Tibial artery (tissue), 4 donors: ENCODE measurements at regions not wholly inside any gene's neighbourhood (a gene's known extent, or its start where the extent isn't known, plus 50 kb on each side); places are given as distances from the start of the nearest gene placed in this dataset.

Source experiments
- DNase-seq, 2 donors: peaks; one replicate each; pipeline ENCODE4 v3.0.0-alpha.2; 2019
- H3K27ac ChIP-seq, 2 donors: fragments of 200-600 bp; sonication (generic) in 1 of 2; 1 replicate in 1 of 2; 2 replicates in 1 of 2; pipeline ENCODE4 v1.5.1; 2018 to 2019; ENCODE audit warnings: mild to moderate bottlenecking in 1 of 2
- H3K27me3 ChIP-seq, 2 donors: fragments of 200-600 bp; sonication (generic) in 1 of 2; one replicate each; pipeline versions ENCODE4 v1.5.1 to v1.6.0; 2016 to 2019
- H3K36me3 ChIP-seq, 3 donors: fragments of 200-600 bp; sonication (generic) in 2 of 3; one replicate each; pipeline ENCODE4 v1.5.1; 2016 to 2019; ENCODE audit warnings: mild to moderate bottlenecking in 2 of 3
- H3K4me1 ChIP-seq, 4 donors: fragments of 200-600 bp; sonication (generic) in 2 of 4; 1 replicate in 3 of 4; 2 replicates in 1 of 4; pipeline ENCODE4 v1.5.1; 2016 to 2019
- H3K4me3 ChIP-seq, 2 donors: fragments of 200-600 bp; sonication (generic) in 1 of 2; 1 replicate in 1 of 2; 2 replicates in 1 of 2; pipeline ENCODE4 v1.5.1; 2018 to 2019; ENCODE audit warnings: mild to moderate bottlenecking in 2 of 2
- H3K9me3 ChIP-seq, 3 donors: fragments of 200-600 bp; sonication (generic) in 1 of 3; one replicate each; pipeline ENCODE4 v1.5.1; 2016 to 2019
- intact Hi-C: fragments of 100-400 bp; cut with DNase I; formaldehyde crosslinking; loops from one replicate; pipeline ENCODE4 v1.15.0; 2023; ENCODE audit warnings: low total_unique reads
- TF ChIP-seq, protein P1 (sequence below), 2 experiments: fragments of 200-600 bp in 1 of 2; fragments of 450-650 bp in 1 of 2; IDR thresholded peaks; one replicate each; pipeline ENCODE4 v1.5.1; 2017 to 2019; ENCODE audit warnings: antibody characterized with exemption in 2 of 2, mild to moderate bottlenecking in 1 of 2, moderate library complexity in 1 of 2

DNA sequence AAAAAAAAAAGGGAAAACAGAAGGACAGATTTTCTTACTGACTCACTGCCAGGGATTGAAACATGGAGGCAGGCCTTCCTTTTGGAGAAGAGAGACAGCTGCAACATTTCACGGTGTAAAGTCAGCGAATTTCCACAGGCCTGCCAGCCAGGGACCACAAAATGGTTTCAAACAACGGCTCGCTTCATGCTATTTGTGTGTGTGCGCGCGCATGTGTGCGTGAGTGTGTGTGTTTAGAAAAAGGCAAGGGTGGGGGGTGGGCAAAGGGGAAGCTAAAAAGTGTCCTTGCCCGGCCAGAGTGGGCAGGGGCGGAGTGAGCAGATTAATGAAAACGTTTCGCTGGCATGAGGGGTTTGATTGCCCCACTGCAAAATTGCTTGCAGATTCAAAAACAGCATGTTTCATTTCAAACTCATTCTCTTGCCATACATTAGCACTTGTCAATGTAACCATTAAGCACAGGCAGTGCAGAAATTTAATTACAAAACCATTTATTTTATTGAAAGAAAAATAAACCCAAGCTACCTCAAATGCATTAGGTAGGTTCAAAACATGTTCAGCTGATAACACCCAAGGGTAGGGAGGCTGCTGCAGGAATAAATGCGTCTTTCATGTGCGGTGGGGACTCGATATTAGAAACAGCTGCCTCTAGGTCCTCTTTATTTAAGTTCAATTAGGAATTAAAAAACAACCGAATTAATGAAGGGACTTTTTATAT is 182.1 kb upstream of the SIX2 start:
- no peak overlapping the region for H3K27ac ChIP-seq

DNA sequence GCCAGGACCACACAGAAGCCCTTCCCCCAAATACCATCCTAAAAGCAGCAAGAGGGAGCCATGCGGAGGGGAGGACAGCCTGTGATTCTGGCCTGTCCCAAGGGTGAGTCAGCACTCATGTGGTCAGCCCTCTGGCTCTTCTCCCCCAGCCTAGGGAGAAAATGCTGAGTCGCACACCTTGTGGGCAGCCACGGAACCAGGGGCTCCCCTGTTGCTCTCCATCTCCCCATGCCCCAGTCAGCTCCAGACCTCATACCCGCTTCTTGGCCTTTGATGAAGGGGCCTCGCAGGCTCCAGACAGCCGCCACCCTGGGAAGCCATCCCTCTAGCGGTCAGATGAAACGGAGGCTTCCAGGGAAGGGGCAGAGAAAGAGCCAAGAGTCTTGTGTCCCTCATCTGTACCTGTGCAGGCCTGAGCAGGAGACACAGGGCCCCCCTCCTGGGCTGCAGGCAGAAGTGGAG is 181.3 kb upstream of the SIX2 start:
- Histone ChIP-seq H3K27ac (no peak overlapping the region), H3K4me1 (no peaks in the 10 kb centered on the region), H3K4me3 (no peak overlapping the region), H3K27me3 (no peaks in the 10 kb centered on the region), H3K36me3 (no peaks in the 10 kb centered on the region), H3K9me3 (no peaks in the 10 kb centered on the region)
- DNase-seq: no peak
- TF ChIP-seq, protein P1, sequence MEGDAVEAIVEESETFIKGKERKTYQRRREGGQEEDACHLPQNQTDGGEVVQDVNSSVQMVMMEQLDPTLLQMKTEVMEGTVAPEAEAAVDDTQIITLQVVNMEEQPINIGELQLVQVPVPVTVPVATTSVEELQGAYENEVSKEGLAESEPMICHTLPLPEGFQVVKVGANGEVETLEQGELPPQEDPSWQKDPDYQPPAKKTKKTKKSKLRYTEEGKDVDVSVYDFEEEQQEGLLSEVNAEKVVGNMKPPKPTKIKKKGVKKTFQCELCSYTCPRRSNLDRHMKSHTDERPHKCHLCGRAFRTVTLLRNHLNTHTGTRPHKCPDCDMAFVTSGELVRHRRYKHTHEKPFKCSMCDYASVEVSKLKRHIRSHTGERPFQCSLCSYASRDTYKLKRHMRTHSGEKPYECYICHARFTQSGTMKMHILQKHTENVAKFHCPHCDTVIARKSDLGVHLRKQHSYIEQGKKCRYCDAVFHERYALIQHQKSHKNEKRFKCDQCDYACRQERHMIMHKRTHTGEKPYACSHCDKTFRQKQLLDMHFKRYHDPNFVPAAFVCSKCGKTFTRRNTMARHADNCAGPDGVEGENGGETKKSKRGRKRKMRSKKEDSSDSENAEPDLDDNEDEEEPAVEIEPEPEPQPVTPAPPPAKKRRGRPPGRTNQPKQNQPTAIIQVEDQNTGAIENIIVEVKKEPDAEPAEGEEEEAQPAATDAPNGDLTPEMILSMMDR (IDR thresholded peaks at IDR 0.05): no peak
- intact Hi-C loops: no loop called here

More for the DNA sequence above, 182.1 kb upstream of the SIX2 start:
- Histone ChIP-seq H3K9me3 (no peaks in the 10 kb centered on the region), H3K4me3 (no peak overlapping the region), H3K27me3 (no peaks in the 10 kb centered on the region), H3K4me1 (no peaks in the 10 kb centered on the region), H3K36me3 (no peaks in the 10 kb centered on the region)
- intact Hi-C loops: no loop called here
- no peak for DNase-seq
- TF ChIP-seq, protein P1 (IDR thresholded peaks at IDR 0.05): no peak

DNA sequence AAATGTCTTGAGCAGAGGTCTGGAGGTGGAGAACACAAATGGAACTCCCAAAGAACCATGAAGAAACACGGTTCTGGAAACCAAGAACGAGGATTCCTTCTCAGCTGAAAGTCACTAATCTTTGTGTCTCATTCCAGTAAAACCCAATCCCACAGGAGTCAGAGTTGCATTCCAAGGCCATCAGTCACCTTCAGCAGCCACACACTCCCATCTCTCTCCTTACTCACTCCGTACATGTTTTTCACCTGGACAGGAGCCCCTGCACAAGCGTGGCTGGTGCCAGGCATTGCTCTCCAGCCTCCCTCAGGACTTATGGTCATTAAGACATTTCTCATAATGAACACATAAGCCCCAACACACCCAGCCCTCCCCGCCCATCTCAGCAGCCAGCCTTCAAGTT is 175.4 kb upstream of the SIX2 start:
- Histone ChIP-seq H3K27ac (no peak overlapping the region), H3K36me3 (no peaks in the 10 kb centered on the region), H3K4me1 (peaks cover 0 to 18% (median 8%) of the 10 kb centered on the region in 4 donors), H3K9me3 (no peaks in the 10 kb centered on the region), H3K4me3 (no peak overlapping the region), H3K27me3 (no peaks in the 10 kb centered on the region)
- TF ChIP-seq, protein P1 (IDR thresholded peaks at IDR 0.05): no peak
- intact Hi-C loops: no loop called here
- no peak for DNase-seq

DNA sequence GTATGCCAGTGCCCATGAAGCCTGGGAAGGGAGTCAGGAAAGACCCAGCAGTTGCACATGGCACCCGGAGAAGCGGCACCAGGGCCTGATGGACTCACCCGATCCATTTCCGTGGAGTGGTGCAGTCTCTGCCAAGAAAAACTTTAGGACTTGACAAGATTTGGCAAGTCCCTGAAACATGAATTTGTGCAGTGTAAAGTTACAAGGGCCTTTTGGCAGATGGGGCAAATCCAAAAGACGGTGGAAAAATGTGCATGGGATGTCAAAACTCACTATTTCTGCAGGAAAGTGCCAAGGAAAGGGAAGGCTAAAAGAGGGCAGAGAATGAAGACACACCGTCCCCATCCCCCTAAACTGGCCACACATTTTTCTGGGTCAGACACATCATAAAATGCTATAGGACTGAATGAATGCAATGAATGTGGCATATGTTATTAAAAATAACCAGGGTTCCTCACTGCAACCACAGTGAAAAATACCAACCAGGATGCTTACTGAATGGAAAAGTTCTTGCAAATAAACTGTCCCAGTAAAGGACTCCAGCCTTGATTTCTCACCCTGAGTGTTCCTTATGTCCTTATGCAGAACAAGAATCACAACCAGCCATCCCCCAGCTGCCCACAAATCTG is 173.5 kb upstream of the SIX2 start:
- TF ChIP-seq, protein P1 (IDR thresholded peaks at IDR 0.05): no peak
- intact Hi-C loops: no loop called here
- Histone ChIP-seq H3K36me3 (no peaks in the 10 kb centered on the region), H3K27me3 (no peaks in the 10 kb centered on the region), H3K9me3 (no peaks in the 10 kb centered on the region), H3K4me3 (no peak overlapping the region), H3K27ac (no peak overlapping the region), H3K4me1 (peaks cover 0 to 18% (median 8%) of the 10 kb centered on the region in 4 donors)
- DNase-seq: no peak

DNA sequence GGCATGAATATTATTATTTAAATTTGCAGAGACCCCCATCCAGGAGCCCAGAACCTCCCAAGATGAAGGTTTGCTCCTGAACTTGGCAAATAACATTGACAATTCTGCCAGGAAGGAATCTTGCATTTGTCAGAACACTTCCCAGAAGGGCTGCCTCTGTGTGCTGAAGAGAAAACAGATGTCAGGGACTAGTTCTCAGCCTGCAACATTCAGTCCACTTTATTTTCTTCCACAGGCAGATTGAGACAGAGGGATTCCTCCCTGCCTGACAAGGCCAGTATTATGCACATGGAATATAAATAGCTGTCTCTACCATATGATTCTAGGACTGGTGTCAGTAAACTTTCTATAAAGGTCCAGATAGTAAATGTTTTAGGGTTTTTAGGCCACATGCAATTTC is 171.5 kb upstream of the SIX2 start:
- TF ChIP-seq, protein P1 (IDR thresholded peaks at IDR 0.05): no peak
- no peak for DNase-seq

More for the DNA sequence above, 171.5 kb upstream of the SIX2 start:
- peaks cover 0 to 18% (median 8%) of the 10 kb centered on the region in 4 donors for H3K4me1 ChIP-seq
- intact Hi-C loops: no loop called here
- H3K9me3 ChIP-seq: no peaks in the 10 kb centered on the region
- H3K27me3 ChIP-seq: no peaks in the 10 kb centered on the region
- no peaks in the 10 kb centered on the region for H3K36me3 ChIP-seq
- H3K4me3 ChIP-seq: no peak overlapping the region
- H3K27ac ChIP-seq: no peak overlapping the region
